ENCODE measurements at regions not wholly inside any gene's neighbourhood (a gene's known extent, or its start where the extent isn't known, plus 50 kb on each side); places are given as distances from the start of the nearest gene placed in this dataset.

DNA sequence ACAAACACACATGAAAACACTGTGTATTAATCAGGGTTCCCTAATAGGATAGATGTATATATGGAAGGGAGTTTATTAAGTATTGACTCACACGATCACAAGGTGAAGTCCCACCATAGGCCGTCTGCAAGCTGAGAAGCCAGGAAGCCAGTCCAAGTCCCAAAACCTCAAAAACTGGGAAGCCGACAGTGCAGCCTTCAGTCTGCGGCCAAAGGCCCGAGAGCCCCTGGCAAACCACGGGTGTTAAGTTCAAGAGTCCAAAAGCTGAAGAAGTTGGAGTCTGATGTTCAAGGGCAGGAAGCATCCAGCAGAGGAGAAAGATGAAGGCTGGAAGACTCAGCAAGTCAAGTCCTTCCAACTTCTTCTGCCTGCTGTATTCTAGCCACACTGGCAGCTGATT is 1085.0 kb upstream of the TMEM132C start:
- TF ChIP-seq, protein P1, sequence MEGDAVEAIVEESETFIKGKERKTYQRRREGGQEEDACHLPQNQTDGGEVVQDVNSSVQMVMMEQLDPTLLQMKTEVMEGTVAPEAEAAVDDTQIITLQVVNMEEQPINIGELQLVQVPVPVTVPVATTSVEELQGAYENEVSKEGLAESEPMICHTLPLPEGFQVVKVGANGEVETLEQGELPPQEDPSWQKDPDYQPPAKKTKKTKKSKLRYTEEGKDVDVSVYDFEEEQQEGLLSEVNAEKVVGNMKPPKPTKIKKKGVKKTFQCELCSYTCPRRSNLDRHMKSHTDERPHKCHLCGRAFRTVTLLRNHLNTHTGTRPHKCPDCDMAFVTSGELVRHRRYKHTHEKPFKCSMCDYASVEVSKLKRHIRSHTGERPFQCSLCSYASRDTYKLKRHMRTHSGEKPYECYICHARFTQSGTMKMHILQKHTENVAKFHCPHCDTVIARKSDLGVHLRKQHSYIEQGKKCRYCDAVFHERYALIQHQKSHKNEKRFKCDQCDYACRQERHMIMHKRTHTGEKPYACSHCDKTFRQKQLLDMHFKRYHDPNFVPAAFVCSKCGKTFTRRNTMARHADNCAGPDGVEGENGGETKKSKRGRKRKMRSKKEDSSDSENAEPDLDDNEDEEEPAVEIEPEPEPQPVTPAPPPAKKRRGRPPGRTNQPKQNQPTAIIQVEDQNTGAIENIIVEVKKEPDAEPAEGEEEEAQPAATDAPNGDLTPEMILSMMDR (IDR thresholded peaks at IDR 0.05; ENCODE audit: insufficient read depth, low read length, poor library complexity, severe bottlenecking), result no peak
- TF ChIP-seq EZH2phosphoT487 (conservative IDR thresholded peaks at IDR 0.05; ENCODE audit: low read length), result no peak
